Stimulated activated naive CD4-positive, alpha-beta T cell (primary cell): ENCODE measurements at regions not wholly inside any gene's neighbourhood (a gene's known extent, or its start where the extent isn't known, plus 50 kb on each side); places are given as distances from the start of the nearest gene placed in this dataset.
"Not testable (repeated sequence)": the region's sequence is repeated elsewhere in the genome, so short reads cannot be mapped to it uniquely, and the experiment has no call there.

Experiments
- DNase-seq, 6 experiments: peaks; one replicate each; lab custom pipeline; 2025; lab: John Stamatoyannopoulos, UW

DNA sequence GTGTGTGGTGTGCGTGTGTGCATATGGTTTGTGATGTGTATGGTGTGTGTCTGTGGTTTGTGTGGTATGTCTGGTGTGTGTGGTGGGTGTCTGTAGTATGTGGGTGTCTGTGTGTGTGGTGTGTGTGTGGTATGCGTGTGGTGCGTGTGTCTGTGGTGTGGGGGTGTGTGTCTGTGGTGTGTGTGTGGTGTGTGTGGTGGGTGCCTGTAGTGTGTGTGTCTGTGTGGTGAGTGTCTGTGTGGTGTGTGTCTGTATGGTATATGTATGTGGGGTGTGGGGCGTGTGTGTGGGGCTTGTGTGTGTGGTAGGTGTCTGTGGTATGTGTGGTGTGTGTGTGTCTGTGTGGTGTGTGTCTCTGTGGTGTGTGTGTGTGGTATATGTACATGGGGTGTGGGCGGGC lies 300.7 kb downstream of the TEX29 start:
- DNase-seq, result no peak

DNA sequence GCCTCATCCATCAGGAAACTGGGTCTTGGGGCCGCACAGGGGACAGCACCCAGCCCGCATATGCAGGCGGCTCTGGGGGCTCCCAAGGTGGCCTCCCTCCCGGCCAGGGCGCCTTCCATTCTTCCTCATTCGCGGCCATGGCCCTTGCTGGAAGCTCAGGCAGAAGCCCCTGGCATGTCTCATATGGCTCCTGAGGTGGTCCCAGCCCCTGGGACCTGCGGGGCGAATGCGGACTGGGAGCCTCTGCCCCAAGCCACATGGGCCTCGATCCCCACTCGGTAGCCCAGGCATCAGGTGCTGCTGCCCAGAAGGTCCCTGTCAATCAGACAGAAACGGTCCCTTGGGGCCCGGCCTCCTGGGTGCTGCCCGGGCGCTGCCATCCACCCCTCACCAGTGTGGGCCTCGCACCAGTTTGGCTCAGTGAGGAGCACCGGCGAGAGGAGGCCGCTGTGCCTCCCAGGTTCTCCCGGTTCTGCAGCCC lies 301.6 kb downstream of the TEX29 start:
- DNase-seq, result no peak

- no peak for DNase-seq
These were observed 302.8 kb downstream of the TEX29 start for GRCh38 chr13:111623208-111623607.

GRCh38 chr13:111623743-111624505 lies 303.5 kb downstream of the TEX29 start:
- DNase-seq, result no peak

GRCh38 chr13:111625526-111626315 lies 305.3 kb downstream of the TEX29 start:
- no peak for DNase-seq

GRCh38 chr13:111626371-111627305 lies 306.2 kb downstream of the TEX29 start:
- DNase-seq, result no peak

DNA sequence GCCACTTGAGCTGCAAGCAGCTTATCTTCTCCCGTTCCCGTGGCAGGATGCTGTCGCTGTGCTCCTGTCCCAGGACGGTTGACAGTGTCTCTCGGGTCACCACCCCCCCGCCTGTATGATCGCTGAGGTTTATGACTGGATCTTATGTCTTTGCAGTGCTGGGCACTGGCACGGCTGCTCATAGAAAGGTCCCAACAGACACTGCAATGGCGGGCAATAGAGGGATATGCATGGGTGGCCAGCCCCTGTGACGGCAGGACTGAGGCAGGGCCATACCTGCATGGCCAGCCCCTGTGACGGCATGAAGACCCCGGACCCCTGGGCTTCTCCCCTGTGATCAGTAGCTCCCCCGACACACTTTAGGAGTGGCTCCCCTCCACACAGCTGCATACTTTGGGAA lies 307.2 kb downstream of the TEX29 start:
- no peak for DNase-seq

- no peak for DNase-seq
These were observed 308.6 kb downstream of the TEX29 start for GRCh38 chr13:111629016-111629415.

GRCh38 chr13:111629457-111629856 lies 309.0 kb downstream of the TEX29 start:
- no peak for DNase-seq

DNA sequence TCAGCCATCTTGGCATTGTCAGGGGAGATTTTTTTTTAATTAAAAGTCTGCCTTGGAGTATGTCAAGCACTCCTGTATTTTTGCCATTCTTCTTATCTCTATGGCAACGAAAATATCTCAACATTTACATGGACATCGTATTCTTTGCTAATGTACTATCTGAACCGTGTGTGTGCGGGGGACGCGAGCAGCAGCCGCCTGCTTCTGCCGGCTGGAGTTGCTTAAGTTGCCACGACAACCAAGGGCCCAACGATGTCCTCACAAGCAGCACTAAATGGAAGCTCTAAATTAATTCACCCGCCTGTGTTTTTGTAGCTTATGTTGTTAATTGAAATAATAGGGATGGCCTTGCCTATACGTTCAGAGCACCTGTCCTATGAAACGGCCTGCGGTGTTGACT lies 309.5 kb downstream of the TEX29 start:
- DNase-seq, result no peak

GRCh38 chr13:111630406-111630805 lies 310.0 kb downstream of the TEX29 start:
- no peak for DNase-seq

DNA sequence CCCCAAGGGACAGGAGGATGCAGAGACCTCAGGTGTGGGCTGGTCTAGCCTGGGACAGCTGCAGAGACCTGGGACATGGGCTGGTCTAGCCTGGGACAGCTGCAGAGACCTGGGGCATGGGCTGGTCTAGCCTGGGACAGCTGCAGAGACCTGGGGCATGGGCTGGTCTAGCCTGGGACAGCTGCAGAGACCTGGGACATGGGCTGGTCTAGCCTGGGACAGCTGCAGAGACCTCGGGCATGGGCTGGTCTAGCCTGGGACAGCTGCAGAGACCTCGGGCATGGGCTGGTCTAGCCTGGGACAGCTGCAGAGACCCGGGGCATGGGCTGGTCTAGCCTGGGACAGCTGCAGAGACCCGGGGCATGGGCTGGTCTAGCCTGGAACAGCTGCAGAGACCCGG lies 310.8 kb downstream of the TEX29 start:
- DNase-seq, result not testable (repeated sequence)

- no peak for DNase-seq
These were observed 312.5 kb downstream of the TEX29 start for GRCh38 chr13:111632906-111633305.

DNA sequence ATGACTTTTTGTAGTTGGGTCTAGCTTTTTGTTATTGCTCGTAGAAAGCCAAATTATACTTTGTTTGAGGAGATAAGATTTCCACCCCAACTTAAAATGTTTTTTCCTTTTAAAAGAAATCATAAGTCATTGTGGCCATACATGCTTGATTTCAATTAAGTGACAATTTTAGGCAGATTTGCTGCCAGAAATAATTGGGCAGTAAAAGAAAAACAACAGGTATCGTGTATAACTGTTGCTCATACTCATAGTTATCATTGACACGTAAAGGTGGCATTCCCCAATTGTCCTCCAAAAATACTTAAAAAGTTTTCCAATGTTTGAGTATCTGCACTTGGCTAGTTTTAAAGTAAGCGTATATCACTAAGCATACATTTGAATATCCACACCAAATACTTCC lies 313.0 kb downstream of the TEX29 start:
- DNase-seq, result no peak

- no peak for DNase-seq
These were observed 314.0 kb downstream of the TEX29 start for GRCh38 chr13:111634410-111634809.

- no peak for DNase-seq
These were observed 315.8 kb downstream of the TEX29 start for GRCh38 chr13:111636271-111636670.

GRCh38 chr13:111636804-111637203 lies 316.4 kb downstream of the TEX29 start:
- DNase-seq, result no peak

DNA sequence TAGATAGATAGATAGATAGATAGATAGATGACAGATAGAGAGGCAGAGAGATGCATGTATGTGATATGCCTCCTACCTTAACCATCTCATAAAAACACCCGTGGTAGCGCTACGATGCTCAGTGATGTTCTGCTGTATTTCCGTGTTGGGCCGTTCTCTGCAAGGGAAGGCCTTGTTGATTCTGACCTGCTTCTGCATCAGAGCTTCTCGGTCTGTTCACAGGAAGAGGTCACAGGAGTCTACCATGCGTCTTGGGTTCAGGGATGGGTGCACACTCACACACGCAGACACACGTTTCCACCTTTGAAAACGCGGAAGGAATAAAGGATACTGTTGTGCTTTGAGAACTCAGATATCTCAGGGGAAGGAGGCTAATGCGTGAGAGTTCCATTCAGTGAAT lies 316.9 kb downstream of the TEX29 start:
- no peak for DNase-seq

GRCh38 chr13:111638233-111638632 lies 317.8 kb downstream of the TEX29 start:
- no peak for DNase-seq

DNA sequence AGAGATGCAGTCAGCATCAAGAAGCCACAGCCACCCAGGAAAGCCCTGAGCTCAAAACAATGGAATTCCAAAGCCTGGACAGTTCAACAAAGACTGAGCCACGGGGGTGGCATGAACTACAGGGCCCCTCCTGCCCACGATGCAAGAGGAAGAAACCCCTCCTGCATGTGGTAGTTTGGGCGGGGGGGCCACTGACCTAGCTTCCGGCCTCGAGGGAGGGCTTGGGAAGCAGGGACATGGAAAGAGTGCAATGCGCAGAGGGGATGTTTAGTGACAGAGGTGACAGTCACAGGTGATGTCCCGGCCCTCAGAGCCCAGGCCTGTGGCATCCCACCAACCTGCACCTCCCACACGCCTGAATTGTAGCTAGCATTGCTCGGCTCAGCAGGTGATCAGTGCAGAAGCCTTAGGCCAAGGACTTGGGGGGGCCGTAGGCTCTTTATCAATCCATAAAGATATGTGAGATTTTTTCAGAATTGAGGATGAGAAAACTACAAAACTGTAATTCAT lies 318.8 kb downstream of the TEX29 start:
- DNase-seq, result no peak

DNA sequence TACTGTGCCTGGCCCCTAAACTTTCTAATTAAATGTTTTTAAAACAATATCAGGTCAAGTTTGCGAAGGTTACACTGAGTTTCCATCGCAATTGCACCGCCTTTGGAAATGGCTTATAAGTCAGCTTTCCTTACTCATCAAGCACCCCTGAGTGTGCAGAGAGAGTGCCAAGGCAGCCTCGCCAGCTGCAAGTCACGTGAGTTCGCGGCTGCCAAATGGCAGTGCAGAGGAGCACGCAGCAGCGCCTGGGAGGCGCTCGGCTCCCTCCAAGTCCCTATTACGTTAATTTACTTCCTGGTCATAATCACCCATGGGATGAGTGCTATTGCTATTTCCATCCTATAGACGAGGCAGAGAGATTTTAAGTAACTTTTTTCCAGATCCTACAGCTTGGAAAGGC lies 319.6 kb downstream of the TEX29 start:
- no peak for DNase-seq

GRCh38 chr13:111640476-111640875 lies 320.0 kb downstream of the TEX29 start:
- no peak for DNase-seq
